Gastroesophageal sphincter (tissue), 3 donors: ENCODE measurements at regions not wholly inside any gene's neighbourhood (a gene's known extent, or its start where the extent isn't known, plus 50 kb on each side); places are given as distances from the start of the nearest gene placed in this dataset.

Experiments used
- CTCF ChIP-seq, 4 experiments: fragments of 200-600 bp in 2 of 4; fragments of 450-650 bp in 2 of 4; sonication (generic) in 1 of 4; IDR thresholded peaks; one replicate each; pipeline ENCODE4 v1.5.1; 2017 to 2019; ENCODE audit warnings: antibody characterized with exemption in 4 of 4, mild to moderate bottlenecking in 2 of 4, moderate library complexity in 2 of 4
- POLR2A ChIP-seq, 2 donors: fragments of 450-650 bp; IDR thresholded peaks; one replicate each; pipeline ENCODE4 v1.6.1; 2017; ENCODE audit warnings: antibody characterized with exemption in 2 of 2, mild to moderate bottlenecking in 2 of 2, moderate library complexity in 1 of 2
- POLR2AphosphoS5 ChIP-seq: sonication (generic); formaldehyde crosslinking; IDR thresholded peaks from one replicate; pipeline ENCODE4 v1.6.1; 2017; ENCODE audit warnings: antibody characterized with exemption

GRCh38 chr16:73143576-73144422, 95.9 kb upstream of the ZFHX3 start:
- TF ChIP-seq POLR2A (IDR thresholded peaks at IDR 0.05) (no peak), CTCF (IDR thresholded peaks at IDR 0.05) (no peak), POLR2AphosphoS5 (no peak)
